Heart left ventricle (tissue), 13 donors: ENCODE measurements at regions not wholly inside any gene's neighbourhood (a gene's known extent, or its start where the extent isn't known, plus 50 kb on each side); places are given as distances from the start of the nearest gene placed in this dataset.

Experiments
- CTCF ChIP-seq, 12 donors: fragments of 200-600 bp; sonication (generic) in 4 of 12; IDR thresholded peaks; one replicate each; pipeline versions ENCODE4 v1.5.0 to v1.8.0; 2018 to 2022; ENCODE audit warnings: antibody characterized with exemption in 12 of 12, mild to moderate bottlenecking in 5 of 12
- POLR2A ChIP-seq, 2 donors: fragments of 450-650 bp; IDR thresholded peaks; one replicate each; pipeline ENCODE4 v1.6.1; 2017; ENCODE audit warnings: antibody characterized with exemption in 2 of 2, mild to moderate bottlenecking in 2 of 2, moderate library complexity in 2 of 2
- donor health status: ischemic (EF 13 %, LVEDD 7.1; RV severe dilation, severe dysfunction).
- donor health status: DM: no; HTN: yes; CAD: no.
- donor health status: DM: no; HTN: no; CAD: no.
- donor health status: ischemic (EF 25% LVEDD 6.9; RV normal size, moderate dysfunction).
- donor health status: ischemic (EF 25% LVEDD 5.7; RV mildly dilated, moderate dysfunction).
- donor health status: ischemic (EF 35%, LVEDD 5.7; RV mildly dilated, moderate dysfunction).
- donor health status: nonischemic (EF 11% LVEDD 7.7; RV severe dilation, severe dysfunction).
- donor health status: DM: yes; HTN: yes; CAD: no.
- donor health status: PGD.
- donor health status: ischemic (EF 29% LVEDD 5.4; RV normal size, mild dysfunction).
- donor health status: nonischemic (EF 23%, LVEDD 6.1; RV moderate dilation, normal function).

- TF ChIP-seq CTCF (IDR thresholded peaks at IDR 0.05) (no peak), POLR2A (IDR thresholded peaks at IDR 0.05) (no peak)
Measured at GRCh38 chr4:136918772-136919171, 613.5 kb downstream of the PCDH18 start.
